ENCODE measurements at regions not wholly inside any gene's neighbourhood (a gene's known extent, or its start where the extent isn't known, plus 50 kb on each side); places are given as distances from the start of the nearest gene placed in this dataset.
A peak's percentile ranks its signal among the peaks of the same experiment; 100 is the strongest.

DNA sequence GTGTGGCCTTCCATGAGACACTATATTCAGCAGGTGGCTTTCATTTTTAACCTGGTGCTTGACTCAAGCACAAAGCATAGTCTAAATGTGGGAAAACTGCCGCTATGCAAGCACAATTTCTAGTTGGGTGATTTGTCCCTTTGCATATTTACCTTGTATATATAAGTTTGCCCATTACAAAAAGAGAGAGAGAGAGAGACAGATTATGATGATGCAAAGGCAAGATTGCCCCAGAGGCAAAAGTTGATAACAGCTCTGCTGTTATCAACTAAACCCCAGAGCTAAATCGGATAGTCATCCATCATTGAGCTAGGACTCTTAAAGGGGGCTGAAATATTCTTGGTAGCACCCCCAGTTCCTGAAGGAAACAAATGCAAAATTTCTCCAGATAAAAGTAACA, 141.5 kb downstream of the AQP9 start:
- Mint-ChIP-seq H3K27ac (no peak overlapping the region), H3K9me3 (no peaks in the 10 kb centered on the region), H3K4me3 (no peak overlapping the region), H3K27me3 (peaks cover 7 to 15% of the 10 kb centered on the region in 2 donors), H3K4me1 (ENCODE audit: low read depth in 2 of 2) (peaks cover 4 to 6% of the 10 kb centered on the region in 2 donors), H3K36me3 (no peaks in the 10 kb centered on the region)
- ATAC-seq = no peak
- DNase-seq (ENCODE audit: low spot score) = no peak

DNA sequence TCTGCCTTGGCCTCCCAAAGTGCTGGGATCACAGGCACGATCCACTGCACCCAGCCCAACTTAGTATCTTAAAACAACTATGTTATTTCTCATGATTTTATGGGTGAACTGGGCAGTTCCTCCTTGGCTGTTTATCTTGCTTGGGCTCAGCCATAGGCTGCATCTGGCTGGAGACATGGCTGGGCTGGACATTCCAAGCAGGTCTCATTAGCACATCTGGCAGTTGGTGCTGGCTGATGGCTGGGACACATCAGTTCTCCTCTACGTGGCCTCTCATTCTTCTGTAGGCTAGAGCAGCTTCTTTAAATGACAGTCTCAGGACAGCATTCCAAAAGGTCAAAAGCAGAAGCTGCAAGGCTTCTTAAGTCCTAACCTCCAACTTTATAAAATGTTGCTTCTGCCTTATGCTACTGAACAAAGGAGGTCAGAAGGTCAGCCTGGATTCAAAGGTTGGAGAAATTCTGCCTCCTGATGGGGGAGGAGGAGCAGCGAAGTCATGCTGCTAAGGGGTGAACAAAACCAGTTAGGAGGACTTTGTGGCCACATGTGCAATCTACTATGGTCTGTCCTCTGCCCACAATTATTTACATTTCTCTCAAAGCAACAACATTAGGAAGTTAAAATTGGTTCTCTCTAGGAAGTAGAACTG, 144.0 kb downstream of the AQP9 start:
- no peak overlapping the region for H3K27ac Mint-ChIP-seq
- DNase-seq (ENCODE audit: low spot score) = no peak
- H3K36me3 Mint-ChIP-seq = no peaks in the 10 kb centered on the region
- no peak overlapping the region for H3K4me3 Mint-ChIP-seq
- H3K9me3 Mint-ChIP-seq = no peaks in the 10 kb centered on the region
- no peak for ATAC-seq
- H3K27me3 Mint-ChIP-seq = peaks cover 7 to 15% of the 10 kb centered on the region in 2 donors
- H3K4me1 Mint-ChIP-seq (ENCODE audit: low read depth in 2 of 2) = peaks cover 4 to 6% of the 10 kb centered on the region in 2 donors

DNA sequence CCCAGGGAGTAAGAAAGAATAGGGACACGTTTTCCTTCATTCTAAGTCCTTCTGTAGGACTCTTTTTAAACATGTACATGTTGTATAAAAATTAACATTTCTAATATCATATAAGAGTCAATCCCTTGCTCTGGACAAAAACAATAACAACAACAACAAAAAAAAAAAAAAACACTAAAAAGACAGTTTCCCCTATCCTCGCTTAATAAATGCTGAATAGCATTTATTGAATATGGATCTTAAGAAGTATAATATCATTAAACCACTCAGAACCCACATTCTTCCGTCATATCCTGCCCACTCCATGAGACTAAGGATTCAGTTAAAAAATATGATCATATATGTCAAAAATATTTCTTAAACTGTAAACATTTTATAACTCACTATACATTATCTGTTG, 145.1 kb downstream of the AQP9 start:
- ATAC-seq (no peak), DNase-seq (ENCODE audit: low spot score) (no peak)
- peaks cover 6 to 13% of the 10 kb centered on the region in 2 donors for H3K27me3 Mint-ChIP-seq
- no peak overlapping the region for H3K27ac Mint-ChIP-seq
- H3K9me3 Mint-ChIP-seq = no peaks in the 10 kb centered on the region
- H3K4me3 Mint-ChIP-seq = no peak overlapping the region
- no peaks in the 10 kb centered on the region for H3K36me3 Mint-ChIP-seq
- peaks cover 2 to 6% of the 10 kb centered on the region in 2 donors for H3K4me1 Mint-ChIP-seq (ENCODE audit: low read depth in 2 of 2)

DNA sequence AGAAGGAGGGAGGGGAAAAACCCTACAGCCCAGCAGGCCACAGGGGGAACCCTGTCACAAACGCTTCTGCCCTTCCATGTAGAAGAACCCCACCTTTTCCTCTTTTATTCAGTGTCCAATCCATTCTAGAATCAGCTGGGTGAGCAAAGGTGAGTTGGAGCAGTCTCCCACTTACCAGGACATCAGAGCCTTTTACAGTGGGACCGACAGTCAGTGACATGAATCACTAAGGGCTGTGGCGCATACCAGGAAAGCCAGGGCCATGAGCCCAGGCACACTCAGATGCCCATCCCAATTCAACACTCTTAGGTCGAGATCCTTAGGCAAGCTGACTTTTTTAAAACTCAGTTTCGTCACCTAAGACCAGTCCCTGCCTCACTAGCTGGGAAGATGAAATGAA, 146.1 kb downstream of the AQP9 start:
- ATAC-seq (no peak), DNase-seq (ENCODE audit: low spot score) (no peak)
- Mint-ChIP-seq H3K4me3 (no peak overlapping the region), H3K36me3 (no peaks in the 10 kb centered on the region), H3K9me3 (no peaks in the 10 kb centered on the region), H3K27ac (no peak overlapping the region), H3K4me1 (ENCODE audit: low read depth in 2 of 2) (peaks cover 0 to 6% of the 10 kb centered on the region in 2 donors), H3K27me3 (peaks cover 3 to 5% of the 10 kb centered on the region in 2 donors)

DNA sequence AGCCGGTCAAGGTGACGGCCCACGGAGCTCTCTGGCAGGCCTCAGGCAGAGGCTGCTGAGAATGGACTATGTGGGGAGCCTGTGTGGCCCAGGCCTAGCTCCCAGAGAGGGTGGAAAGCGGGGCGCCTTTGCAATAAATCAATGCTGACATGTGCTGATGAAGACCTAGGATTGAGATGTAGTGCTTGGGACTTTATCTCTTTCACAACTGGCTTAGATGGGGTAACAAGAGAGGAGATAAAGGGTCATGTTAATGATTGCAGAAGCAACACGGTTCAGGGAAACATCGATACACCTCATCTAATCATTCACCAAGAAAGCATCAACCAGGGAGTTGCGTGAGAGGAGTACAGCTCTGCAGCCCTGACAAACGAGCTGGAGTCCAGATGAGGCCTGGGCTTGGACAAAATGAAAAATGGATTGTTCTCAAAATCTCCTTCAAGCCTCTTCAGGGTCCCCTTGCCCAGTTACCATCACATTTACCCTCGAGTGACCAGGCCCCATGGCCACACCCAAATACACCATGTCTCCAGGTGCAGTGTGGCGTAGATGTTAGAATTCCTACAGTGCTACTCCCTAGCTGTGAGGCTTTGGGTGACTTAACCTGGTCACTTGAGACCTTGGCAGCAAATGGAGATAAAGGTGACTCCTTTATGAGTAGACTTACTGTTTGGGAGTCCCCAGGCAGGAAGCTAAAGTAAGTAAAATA, 146.4 kb upstream of the LIPC start:
- no peak for DNase-seq (ENCODE audit: low spot score)
- Mint-ChIP-seq H3K27me3 (peaks cover 0 to 3% of the 10 kb centered on the region in 2 donors), H3K27ac (peak overlapping the region in 1 of 2 donors; percentile 32), H3K36me3 (no peaks in the 10 kb centered on the region), H3K9me3 (no peaks in the 10 kb centered on the region), H3K4me1 (ENCODE audit: low read depth in 2 of 2) (peaks cover 0 to 6% of the 10 kb centered on the region in 2 donors), H3K4me3 (no peak overlapping the region)
- no peak for ATAC-seq

DNA sequence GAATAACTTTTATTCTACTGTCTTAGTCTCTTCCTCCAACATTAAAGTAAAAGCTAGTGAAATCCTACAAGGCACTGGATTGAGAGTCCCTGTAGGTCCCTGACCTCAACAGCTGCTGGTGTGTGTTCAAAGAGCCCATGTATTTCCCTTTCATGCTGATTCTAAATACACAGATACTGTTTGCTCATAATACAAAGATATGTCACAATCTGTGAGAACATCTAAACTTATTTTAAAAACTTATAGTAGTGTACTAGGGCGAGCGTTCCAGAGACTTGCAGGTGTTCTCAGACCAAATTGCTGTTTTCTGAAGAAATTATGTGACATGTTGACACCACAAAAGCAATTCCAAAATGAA, 145.9 kb upstream of the LIPC start:
- DNase-seq (ENCODE audit: low spot score) = no peak
- H3K27ac Mint-ChIP-seq = no peak overlapping the region

DNA sequence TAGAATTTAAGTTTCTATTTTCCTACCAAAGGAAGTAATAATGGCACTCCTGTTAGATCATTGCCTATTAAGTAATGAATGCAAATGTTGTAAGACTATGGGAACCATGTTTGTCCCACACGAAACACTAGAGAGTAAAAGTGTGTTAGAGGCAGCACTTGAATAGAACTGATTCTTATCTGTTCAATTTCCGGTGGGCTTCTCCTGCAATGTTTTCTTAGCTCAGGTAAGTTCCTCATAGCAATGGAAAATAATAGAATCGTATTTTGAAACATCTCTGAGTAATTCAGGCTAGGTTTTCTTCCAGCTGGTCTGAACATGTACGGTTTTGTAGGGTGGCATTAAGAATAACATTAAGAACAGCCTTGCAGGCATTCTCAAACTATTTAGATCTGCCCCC, 145.3 kb upstream of the LIPC start:
- H3K4me1 Mint-ChIP-seq (ENCODE audit: low read depth in 2 of 2) = peaks cover 7 to 14% of the 10 kb centered on the region in 2 donors
- no peak for DNase-seq (ENCODE audit: low spot score)
- no peak overlapping the region for H3K4me3 Mint-ChIP-seq
- H3K9me3 Mint-ChIP-seq = no peaks in the 10 kb centered on the region
- no peaks in the 10 kb centered on the region for H3K36me3 Mint-ChIP-seq
- H3K27me3 Mint-ChIP-seq = no peaks in the 10 kb centered on the region
- no peak for ATAC-seq
- peak overlapping the region in 1 of 2 donors; percentile 12 for H3K27ac Mint-ChIP-seq

More for the DNA sequence above, 145.9 kb upstream of the LIPC start:
- H3K36me3 Mint-ChIP-seq = no peaks in the 10 kb centered on the region
- no peak overlapping the region for H3K4me3 Mint-ChIP-seq
- no peaks in the 10 kb centered on the region for H3K9me3 Mint-ChIP-seq
- no peak for ATAC-seq
- H3K4me1 Mint-ChIP-seq (ENCODE audit: low read depth in 2 of 2) = peaks cover 4 to 11% of the 10 kb centered on the region in 2 donors
- peaks cover 0 to 3% of the 10 kb centered on the region in 2 donors for H3K27me3 Mint-ChIP-seq

DNA sequence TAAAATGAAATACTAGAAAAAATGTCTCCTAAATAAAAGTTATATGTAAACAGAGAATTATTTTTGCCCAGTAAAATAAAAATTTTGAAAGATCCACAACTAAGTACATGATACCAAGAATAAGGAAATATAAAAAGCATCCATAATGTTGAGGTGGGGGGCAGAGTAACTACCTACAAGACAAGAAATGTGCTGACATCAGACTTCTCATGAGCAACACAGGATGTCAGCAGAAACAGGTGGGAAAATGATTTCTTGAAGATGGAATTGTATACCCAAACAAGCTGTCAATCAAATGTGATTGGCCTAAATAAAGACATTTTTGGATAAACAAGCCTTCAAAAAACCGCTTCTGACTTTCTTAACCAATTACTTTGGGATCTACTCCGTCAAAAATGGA, 143.9 kb upstream of the LIPC start:
- DNase-seq (ENCODE audit: low spot score) (no peak), ATAC-seq (no peak)
- Mint-ChIP-seq H3K36me3 (no peaks in the 10 kb centered on the region), H3K4me1 (ENCODE audit: low read depth in 2 of 2) (peaks cover 15 to 18% of the 10 kb centered on the region in 2 donors), H3K27me3 (no peaks in the 10 kb centered on the region), H3K9me3 (no peaks in the 10 kb centered on the region), H3K4me3 (no peak overlapping the region), H3K27ac (no peak overlapping the region)

DNA sequence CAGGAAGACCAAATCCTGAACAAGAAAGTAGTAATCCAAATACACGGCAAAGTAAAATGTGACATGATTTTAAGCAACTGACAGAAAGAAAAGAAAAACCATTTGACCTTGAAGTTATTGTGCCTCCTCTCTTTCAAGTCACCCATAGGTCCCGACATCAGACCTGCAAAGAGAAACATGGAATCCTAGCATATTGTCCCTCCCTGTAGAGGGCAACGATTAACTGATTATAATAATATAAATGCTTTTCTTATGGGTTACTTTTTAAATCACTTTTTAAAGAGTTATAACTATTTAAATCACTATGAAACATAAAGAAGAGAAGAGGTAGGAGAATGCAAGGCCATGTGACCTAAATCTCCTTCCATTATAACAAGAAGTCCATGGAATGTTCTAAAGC, 143.2 kb upstream of the LIPC start:
- Mint-ChIP-seq H3K27me3 (no peaks in the 10 kb centered on the region), H3K4me1 (ENCODE audit: low read depth in 2 of 2) (peaks cover 15 to 21% of the 10 kb centered on the region in 2 donors), H3K36me3 (no peaks in the 10 kb centered on the region), H3K4me3 (no peak overlapping the region), H3K9me3 (no peaks in the 10 kb centered on the region), H3K27ac (no peak overlapping the region)
- ATAC-seq (no peak), DNase-seq (ENCODE audit: low spot score) (no peak)

DNA sequence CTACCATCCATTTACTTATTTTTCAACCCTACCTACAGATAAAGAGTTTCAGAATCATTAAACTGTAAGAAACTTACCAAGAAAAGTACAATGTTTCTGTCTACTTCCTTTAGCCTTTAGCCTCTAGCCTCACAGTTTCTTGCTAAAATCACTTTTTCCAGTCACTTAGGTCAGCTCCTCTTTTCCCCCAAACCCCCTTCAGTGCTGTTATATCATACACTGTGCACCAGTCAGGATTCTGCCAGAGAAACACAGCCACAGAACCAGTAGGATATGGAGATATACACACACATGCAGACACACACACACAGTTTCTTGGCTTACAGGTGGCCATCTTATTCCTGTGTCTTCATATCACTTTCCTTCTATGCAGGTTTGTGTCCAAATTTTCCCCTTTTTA, 139.9 kb upstream of the LIPC start:
- H3K27me3 Mint-ChIP-seq = no peaks in the 10 kb centered on the region
- no peak for DNase-seq (ENCODE audit: low spot score)
- H3K4me3 Mint-ChIP-seq = no peak overlapping the region
- H3K4me1 Mint-ChIP-seq (ENCODE audit: low read depth in 2 of 2) = peaks cover 32 to 42% of the 10 kb centered on the region in 2 donors
- no peak overlapping the region for H3K27ac Mint-ChIP-seq
- H3K9me3 Mint-ChIP-seq = no peaks in the 10 kb centered on the region
- H3K36me3 Mint-ChIP-seq = peaks cover 8% of the 10 kb centered on the region
- ATAC-seq = no peak

DNA sequence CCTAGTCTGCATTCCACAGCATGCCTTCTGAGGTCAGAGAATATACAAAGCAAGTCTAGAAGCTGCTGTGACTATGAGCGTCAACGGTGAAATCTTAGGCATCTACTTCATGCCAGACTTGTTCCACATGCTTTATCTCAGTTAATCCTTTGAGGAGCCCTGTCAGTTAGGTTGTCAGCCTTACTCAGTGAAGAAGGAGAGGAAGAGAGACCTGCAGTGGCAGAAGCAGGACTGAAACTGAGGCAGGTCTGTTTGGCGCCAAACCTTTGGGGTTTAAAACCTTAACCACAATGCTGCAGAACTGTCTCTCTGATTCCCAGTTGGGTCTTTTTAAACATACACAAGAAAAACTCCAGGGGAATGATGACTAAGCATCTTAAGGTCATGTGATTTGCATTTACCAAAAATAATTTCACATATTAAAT, 139.0 kb upstream of the LIPC start:
- Mint-ChIP-seq H3K4me3 (no peak overlapping the region), H3K27ac (no peak overlapping the region), H3K4me1 (ENCODE audit: low read depth in 2 of 2) (peaks cover 32 to 42% of the 10 kb centered on the region in 2 donors), H3K36me3 (peaks cover 12% of the 10 kb centered on the region), H3K9me3 (no peaks in the 10 kb centered on the region), H3K27me3 (no peaks in the 10 kb centered on the region)
- ATAC-seq (no peak), DNase-seq (ENCODE audit: low spot score) (no peak)

DNA sequence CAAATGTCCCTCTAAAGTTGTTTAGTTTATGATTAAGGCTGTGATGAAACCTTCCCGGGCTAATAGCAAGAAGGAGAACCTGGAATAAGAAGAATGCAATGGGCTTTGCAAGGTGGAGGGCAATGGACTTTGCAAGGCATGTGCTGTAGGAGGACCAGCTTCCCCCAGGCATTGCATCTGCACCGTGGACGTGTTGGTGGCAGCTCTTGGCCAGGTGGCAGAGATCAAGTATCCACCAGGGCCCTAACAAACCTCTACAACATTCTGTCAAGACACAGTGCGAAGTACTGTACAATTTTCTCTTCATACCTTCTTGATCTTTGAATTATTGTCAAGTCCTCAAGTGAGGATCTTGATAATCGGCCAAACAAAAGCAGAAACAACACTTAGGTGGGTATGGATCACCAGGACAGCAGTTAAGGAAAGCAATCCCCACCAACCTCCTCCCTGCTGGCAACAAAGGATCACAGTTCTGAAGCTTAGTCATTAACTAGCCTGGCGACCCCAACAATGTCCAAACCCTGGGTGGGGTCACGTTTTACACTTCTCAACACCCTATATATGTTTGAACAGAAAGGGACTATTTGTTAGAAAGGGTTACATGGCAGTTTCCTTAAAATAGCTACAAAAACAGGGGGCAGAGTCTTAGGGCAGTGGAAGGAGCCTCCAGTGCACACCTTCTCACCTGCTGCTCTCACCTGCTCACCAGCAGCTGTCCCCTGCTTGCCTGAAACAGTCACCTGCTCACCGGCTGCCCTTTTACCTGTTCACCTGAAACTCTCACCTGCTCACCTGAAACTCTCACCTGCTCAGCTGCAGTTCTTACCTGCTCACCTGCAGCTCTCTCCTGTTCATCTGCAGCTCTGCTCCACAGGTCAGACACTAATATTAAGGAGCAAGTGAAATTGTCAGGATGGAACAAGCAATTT, 137.9 kb upstream of the LIPC start:
- no peak overlapping the region for H3K27ac Mint-ChIP-seq

DNA sequence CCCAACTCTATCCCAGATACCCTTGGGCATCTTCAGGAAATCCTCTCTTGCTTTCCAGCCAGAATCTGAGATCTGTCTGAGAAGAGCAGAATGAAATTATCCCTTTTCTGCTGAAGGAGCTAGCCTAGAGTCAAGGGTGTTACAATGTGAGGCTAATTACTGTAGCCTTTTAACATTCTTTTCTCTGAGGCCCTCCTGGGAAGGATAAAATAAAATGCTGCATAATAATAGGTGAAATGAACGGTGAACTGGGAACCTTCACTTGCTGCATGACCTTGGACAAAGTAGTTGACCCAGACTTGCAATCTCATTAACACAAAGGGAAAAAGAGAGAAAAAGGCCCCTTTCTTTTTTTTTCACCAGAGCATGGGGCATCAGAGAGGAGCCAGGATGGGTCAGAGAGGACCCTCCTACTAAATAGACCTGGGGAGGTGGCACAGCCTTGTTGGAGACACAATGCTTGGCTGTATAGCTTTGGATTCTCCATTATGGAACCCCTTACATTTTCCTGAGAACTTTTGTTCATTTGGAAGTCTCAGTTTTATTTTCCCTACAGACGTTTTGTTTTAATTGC, 137.0 kb upstream of the LIPC start:
- ATAC-seq = no peak
- peaks cover 0 to 5% of the 10 kb centered on the region in 2 donors for H3K27me3 Mint-ChIP-seq
- no peak overlapping the region for H3K4me3 Mint-ChIP-seq

More for the DNA sequence above, 137.9 kb upstream of the LIPC start:
- H3K4me3 Mint-ChIP-seq = no peak overlapping the region
- peaks cover 16% of the 10 kb centered on the region for H3K36me3 Mint-ChIP-seq
- ATAC-seq (no peak), DNase-seq (ENCODE audit: low spot score) (no peak)
- H3K27me3 Mint-ChIP-seq = peaks cover 0 to 5% of the 10 kb centered on the region in 2 donors
- H3K4me1 Mint-ChIP-seq (ENCODE audit: low read depth in 2 of 2) = peaks cover 32 to 46% of the 10 kb centered on the region in 2 donors
- H3K9me3 Mint-ChIP-seq = no peaks in the 10 kb centered on the region

More for the DNA sequence above, 137.0 kb upstream of the LIPC start:
- Mint-ChIP-seq H3K9me3 (no peaks in the 10 kb centered on the region), H3K4me1 (ENCODE audit: low read depth in 2 of 2) (peaks cover 32 to 46% of the 10 kb centered on the region in 2 donors), H3K27ac (no peak overlapping the region), H3K36me3 (peaks cover 16% of the 10 kb centered on the region)
- no peak for DNase-seq (ENCODE audit: low spot score)
